ENCODE measurements at regions not wholly inside any gene's neighbourhood (a gene's known extent, or its start where the extent isn't known, plus 50 kb on each side); places are given as distances from the start of the nearest gene placed in this dataset.

- TF ChIP-seq CEBPZ (IDR thresholded peaks at IDR 0.05; ENCODE audit: low read depth, low read length) (no peak), PML (IDR thresholded peaks at IDR 0.05; ENCODE audit: low read length) (no peak), BCL11A (IDR thresholded peaks at IDR 0.05; ENCODE audit: low read depth, low read length) (no peak), SREBF1 (IDR thresholded peaks at IDR 0.05; ENCODE audit: low read length) (no peak), ZBTB4 (CRISPR knock-in tag; IDR thresholded peaks at IDR 0.05) (no peak), PKNOX1 (IDR thresholded peaks at IDR 0.05) (no peak), ZBED1 (IDR thresholded peaks at IDR 0.05; ENCODE audit: borderline replicate concordance) (no peak), E2F8 (IDR thresholded peaks at IDR 0.05; ENCODE audit: low read depth, partially characterized antibody) (no peak), GABPA (IDR thresholded peaks at IDR 0.05; ENCODE audit: low read depth) (no peak), CHD1 (IDR thresholded peaks at IDR 0.05; ENCODE audit: low read depth, low read length) (no peak)
Measured at GRCh38 chr1:193794239-193794638, 607.8 kb upstream of the B3GALT2 start (continued).
